Uterus (tissue), 3 donors: ENCODE measurements at regions not wholly inside any gene's neighbourhood (a gene's known extent, or its start where the extent isn't known, plus 50 kb on each side); places are given as distances from the start of the nearest gene placed in this dataset.

Source experiments
- DNase-seq, 2 donors: peaks; one replicate each; pipeline ENCODE4 v3.0.0-alpha.2; 2019 to 2020
- H3K27ac ChIP-seq, 2 donors: fragments of 200-600 bp; sonication (generic); 1 replicate in 1 of 2; 2 replicates in 1 of 2; pipeline ENCODE4 v1.5.1; 2016 to 2018
- H3K27me3 ChIP-seq, 2 donors: fragments of 200-600 bp; sonication (generic); one replicate each; pipeline ENCODE4 v1.5.1; 2018 to 2019; ENCODE audit warnings: control low read depth in 1 of 2
- H3K36me3 ChIP-seq, 2 donors: fragments of 200-600 bp; sonication (generic); one replicate each; pipeline ENCODE4 v1.5.1; 2019; ENCODE audit warnings: control low read depth in 1 of 2
- H3K4me1 ChIP-seq, 2 donors: fragments of 200-600 bp; sonication (generic); one replicate each; pipeline ENCODE4 v1.5.1; 2018 to 2019; ENCODE audit warnings: control low read depth in 1 of 2
- H3K4me3 ChIP-seq, 2 donors: fragments of 200-600 bp; sonication (generic); 1 replicate in 1 of 2; 2 replicates in 1 of 2; pipeline ENCODE4 v1.5.1; 2018 to 2019; ENCODE audit warnings: mild to moderate bottlenecking in 1 of 2
- H3K9me3 ChIP-seq, 2 donors: fragments of 200-600 bp; sonication (generic); one replicate each; pipeline ENCODE4 v1.5.1; 2019; ENCODE audit warnings: control low read depth in 1 of 2
- CTCF ChIP-seq, 4 experiments: fragments of 200-600 bp in 2 of 4; fragments of 450-650 bp in 2 of 4; sonication (generic) in 2 of 4; IDR thresholded peaks; one replicate each; pipeline ENCODE4 v1.5.1; 2016 to 2019; ENCODE audit warnings: antibody characterized with exemption in 4 of 4, mild to moderate bottlenecking in 2 of 4, moderate library complexity in 1 of 4
- POLR2A ChIP-seq, 2 donors: fragments of 450-650 bp; IDR thresholded peaks; one replicate each; pipeline ENCODE4 v1.6.1; 2016; ENCODE audit warnings: antibody characterized with exemption in 2 of 2, mild to moderate bottlenecking in 1 of 2, moderate library complexity in 1 of 2
- intact Hi-C: fragments of 100-400 bp; cut with DNase I; formaldehyde crosslinking; loops from one replicate; pipeline ENCODE4 v1.15.1; 2023; ENCODE audit warnings: low total_unique reads
- donor health status: DM: yes; HTN: yes; CAD: no.

GRCh38 chr14:101207041-101207440 lies 303.5 kb upstream of the RTL1 start:
- no peaks in the 10 kb centered on the region for H3K4me1 ChIP-seq
- peak overlapping the region; percentile 25 to 26 for H3K27ac ChIP-seq
- no peak for DNase-seq
- H3K4me3 ChIP-seq, result no peak overlapping the region
- no peak for TF ChIP-seq POLR2A (IDR thresholded peaks at IDR 0.05)
- TF ChIP-seq CTCF (IDR thresholded peaks at IDR 0.05), result no peak
- no peaks in the 10 kb centered on the region for H3K27me3 ChIP-seq
- intact Hi-C loops, result no loop called here
- peaks cover 0 to 13% of the 10 kb centered on the region in 2 donors for H3K9me3 ChIP-seq
- no peaks in the 10 kb centered on the region for H3K36me3 ChIP-seq

GRCh38 chr14:101207897-101208296 lies 304.4 kb upstream of the RTL1 start:
- TF ChIP-seq CTCF (IDR thresholded peaks at IDR 0.05) (no peak), POLR2A (IDR thresholded peaks at IDR 0.05) (no peak)
- H3K4me3 ChIP-seq, result no peak overlapping the region
- H3K27ac ChIP-seq, result peak overlapping the region; percentile 25 to 26
- DNase-seq, result no peak
- H3K4me1 ChIP-seq, result no peaks in the 10 kb centered on the region
- intact Hi-C loops, result no loop called here
- peaks cover 0 to 13% of the 10 kb centered on the region in 2 donors for H3K9me3 ChIP-seq
- H3K36me3 ChIP-seq, result no peaks in the 10 kb centered on the region
- no peaks in the 10 kb centered on the region for H3K27me3 ChIP-seq

DNA sequence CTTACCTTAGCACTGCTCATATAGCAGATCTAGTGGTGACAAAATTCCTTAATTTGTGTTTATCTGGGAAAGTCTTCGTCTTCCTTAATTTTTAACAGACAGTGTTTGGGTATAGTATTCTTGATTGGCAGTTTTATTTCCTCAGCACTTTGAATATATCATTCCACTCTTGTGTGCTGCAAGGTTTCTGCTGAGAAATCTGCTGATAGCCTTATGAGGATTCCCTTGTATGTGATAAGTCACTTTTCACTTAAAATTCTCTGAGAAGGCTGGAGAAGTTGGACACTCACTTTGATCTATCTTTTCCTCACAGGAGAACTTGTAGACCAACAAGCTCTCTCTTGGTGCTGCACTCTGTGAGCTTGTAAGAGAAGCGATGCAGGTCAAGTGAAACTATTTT lies 306.1 kb upstream of the RTL1 start:
- H3K27ac ChIP-seq, result no peak overlapping the region
- no peaks in the 10 kb centered on the region for H3K27me3 ChIP-seq
- no peak for DNase-seq
- no peaks in the 10 kb centered on the region for H3K36me3 ChIP-seq
- H3K4me3 ChIP-seq, result no peak overlapping the region
- intact Hi-C loops, result no loop called here
- H3K9me3 ChIP-seq, result peaks cover 0 to 13% of the 10 kb centered on the region in 2 donors
- TF ChIP-seq CTCF (IDR thresholded peaks at IDR 0.05) (no peak), POLR2A (IDR thresholded peaks at IDR 0.05) (no peak)
- no peaks in the 10 kb centered on the region for H3K4me1 ChIP-seq

GRCh38 chr14:101215266-101215665 lies 311.7 kb upstream of the RTL1 start:
- intact Hi-C loops, result no loop called here
- Histone ChIP-seq H3K27me3 (no peaks in the 10 kb centered on the region), H3K9me3 (peaks cover 0 to 3% of the 10 kb centered on the region in 2 donors), H3K27ac (no peak overlapping the region), H3K4me3 (no peak overlapping the region), H3K36me3 (no peaks in the 10 kb centered on the region), H3K4me1 (no peaks in the 10 kb centered on the region)
- TF ChIP-seq POLR2A (IDR thresholded peaks at IDR 0.05), result no peak
- DNase-seq, result no peak

DNA sequence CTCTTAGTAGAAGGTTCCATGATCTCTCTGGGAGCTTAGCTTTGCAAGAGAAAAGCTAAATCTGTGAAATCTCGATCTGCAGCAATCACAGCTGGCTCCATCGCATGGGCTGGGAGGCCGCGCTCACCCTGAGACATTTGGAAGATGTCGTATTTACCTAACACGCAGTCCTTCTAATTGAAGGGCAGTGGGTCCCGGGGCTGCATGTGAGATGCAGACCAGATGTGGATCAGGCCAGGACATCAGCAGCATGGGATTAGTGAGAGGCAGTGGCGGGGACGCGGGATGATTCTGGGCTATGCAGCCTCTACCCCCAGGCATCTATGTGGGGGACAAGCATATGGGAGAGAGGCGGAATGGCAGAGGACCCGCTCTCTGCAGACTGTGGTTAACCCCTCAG lies 312.4 kb upstream of the RTL1 start:
- H3K4me1 ChIP-seq, result no peaks in the 10 kb centered on the region
- H3K9me3 ChIP-seq, result no peaks in the 10 kb centered on the region
- intact Hi-C loops, result no loop called here
- no peaks in the 10 kb centered on the region for H3K36me3 ChIP-seq
- no peaks in the 10 kb centered on the region for H3K27me3 ChIP-seq
- H3K27ac ChIP-seq, result no peak overlapping the region
- TF ChIP-seq CTCF (IDR thresholded peaks at IDR 0.05) (no peak), POLR2A (IDR thresholded peaks at IDR 0.05) (no peak)
- peak in 1 of 2 donors; percentile 6 for DNase-seq
- H3K4me3 ChIP-seq, result no peak overlapping the region
